Suppressor macrophage (primary cell): ENCODE measurements at regions not wholly inside any gene's neighbourhood (a gene's known extent, or its start where the extent isn't known, plus 50 kb on each side); places are given as distances from the start of the nearest gene placed in this dataset.

Experiments used
- DNase-seq, 4 experiments: peaks; one replicate each; pipeline ENCODE4 v3.0.0-alpha.2; 2020 to 2022

DNA sequence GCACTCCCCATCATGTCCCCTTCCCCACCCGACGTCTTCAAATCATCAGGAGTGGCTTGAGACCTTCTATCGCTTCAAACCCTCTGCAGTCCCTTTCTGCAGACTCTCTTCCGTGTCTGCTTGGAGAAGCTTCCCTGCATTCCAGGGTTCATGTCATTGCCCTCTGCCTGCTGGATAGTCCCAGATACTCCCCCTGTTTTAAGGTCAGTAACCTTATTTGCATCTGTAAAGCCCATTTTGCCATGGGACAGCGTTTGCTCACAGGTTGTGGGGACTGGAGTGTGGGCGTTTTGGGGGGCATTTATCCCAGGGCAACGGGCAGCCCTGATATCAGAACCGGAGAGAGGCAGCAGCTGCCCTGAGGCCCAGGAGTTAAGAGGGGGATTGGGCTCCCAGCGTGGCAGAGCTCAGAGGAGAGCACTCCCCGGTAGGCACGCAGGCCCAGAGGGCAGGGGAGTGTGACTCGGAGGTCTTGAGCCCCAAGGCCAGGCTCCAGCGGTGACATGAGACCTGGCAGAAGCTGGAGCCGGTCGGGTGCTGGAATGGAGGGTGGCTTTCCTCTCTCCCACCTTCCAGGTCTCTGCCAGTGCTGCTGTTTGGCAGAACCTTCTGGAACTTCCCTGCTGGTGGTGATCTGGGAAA lies 73.8 kb downstream of the RTP5 start:
- DNase-seq, result no peak

GRCh38 chr2:241943961-241944575 lies 74.5 kb downstream of the RTP5 start:
- no peak for DNase-seq

DNA sequence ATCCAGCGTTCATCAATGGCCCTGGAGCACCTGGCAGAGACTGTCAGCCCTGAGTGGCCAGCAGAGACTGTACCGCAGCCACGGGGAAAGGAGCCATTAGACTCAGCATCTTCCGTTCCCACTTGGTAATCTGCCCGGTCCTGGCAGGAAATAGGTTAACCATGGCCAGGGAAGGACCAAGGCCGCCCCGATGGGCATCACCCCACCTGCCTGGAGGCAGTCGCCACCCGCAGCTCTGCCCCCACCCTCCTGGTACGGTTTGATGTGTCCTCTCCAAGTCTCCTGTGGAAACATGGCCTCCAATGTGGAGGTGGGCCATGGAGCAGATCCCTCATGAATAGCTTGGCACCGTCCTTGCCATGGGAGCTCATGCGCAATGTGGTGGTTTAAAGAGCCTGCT lies 75.3 kb downstream of the RTP5 start:
- no peak for DNase-seq

DNA sequence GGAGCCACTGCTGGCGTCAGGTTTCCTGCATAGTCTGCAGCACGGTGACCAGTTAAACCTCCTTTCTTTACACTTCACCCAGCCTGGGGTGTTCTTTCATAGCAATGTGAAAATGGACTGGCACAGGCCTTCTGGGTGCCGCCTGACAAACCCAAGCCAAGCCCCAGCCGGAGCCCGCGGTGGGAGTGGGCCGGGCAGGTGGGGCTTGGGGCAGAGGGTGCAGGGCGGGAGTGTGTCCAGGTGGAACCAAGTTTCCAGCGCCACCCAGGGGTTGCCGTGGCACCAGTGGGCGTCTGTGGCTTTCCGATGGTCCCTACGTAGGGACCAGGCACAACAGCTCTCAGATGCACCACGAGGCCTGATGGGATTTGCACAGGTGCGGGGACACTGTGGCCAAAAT lies 75.8 kb downstream of the RTP5 start:
- DNase-seq, result no peak

DNA sequence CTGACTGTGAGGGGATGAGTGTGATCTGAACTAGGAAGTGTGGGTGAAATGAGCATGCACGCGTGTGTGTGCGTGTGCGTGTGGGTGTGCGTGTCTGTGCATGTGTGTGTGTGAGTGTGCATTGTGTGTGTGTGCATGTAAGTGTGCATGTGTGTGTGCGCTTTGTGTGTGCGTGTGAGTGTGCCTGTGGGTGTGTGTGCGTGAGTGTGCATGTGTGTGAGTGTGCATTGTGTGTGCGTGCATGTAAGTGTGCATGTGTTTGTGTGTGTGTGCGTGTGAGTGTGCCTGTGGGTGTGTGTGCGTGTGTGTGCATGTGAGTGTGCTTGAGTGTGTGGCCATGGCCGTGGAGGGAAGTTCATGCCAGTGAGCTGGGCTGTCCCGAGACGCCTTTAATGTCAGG lies 76.3 kb downstream of the RTP5 start:
- no peak for DNase-seq

GRCh38 chr2:241946306-241947003 lies 76.9 kb downstream of the RTP5 start:
- no peak for DNase-seq

GRCh38 chr2:241947004-241947350 lies 77.4 kb downstream of the RTP5 start:
- no peak for DNase-seq

- DNase-seq, result no peak
Measured at GRCh38 chr2:241947401-241947800, 77.9 kb downstream of the RTP5 start.

GRCh38 chr2:241947876-241948275 lies 78.3 kb downstream of the RTP5 start:
- DNase-seq, result no peak

GRCh38 chr2:241948299-241948897 lies 78.9 kb downstream of the RTP5 start:
- DNase-seq, result no peak

DNA sequence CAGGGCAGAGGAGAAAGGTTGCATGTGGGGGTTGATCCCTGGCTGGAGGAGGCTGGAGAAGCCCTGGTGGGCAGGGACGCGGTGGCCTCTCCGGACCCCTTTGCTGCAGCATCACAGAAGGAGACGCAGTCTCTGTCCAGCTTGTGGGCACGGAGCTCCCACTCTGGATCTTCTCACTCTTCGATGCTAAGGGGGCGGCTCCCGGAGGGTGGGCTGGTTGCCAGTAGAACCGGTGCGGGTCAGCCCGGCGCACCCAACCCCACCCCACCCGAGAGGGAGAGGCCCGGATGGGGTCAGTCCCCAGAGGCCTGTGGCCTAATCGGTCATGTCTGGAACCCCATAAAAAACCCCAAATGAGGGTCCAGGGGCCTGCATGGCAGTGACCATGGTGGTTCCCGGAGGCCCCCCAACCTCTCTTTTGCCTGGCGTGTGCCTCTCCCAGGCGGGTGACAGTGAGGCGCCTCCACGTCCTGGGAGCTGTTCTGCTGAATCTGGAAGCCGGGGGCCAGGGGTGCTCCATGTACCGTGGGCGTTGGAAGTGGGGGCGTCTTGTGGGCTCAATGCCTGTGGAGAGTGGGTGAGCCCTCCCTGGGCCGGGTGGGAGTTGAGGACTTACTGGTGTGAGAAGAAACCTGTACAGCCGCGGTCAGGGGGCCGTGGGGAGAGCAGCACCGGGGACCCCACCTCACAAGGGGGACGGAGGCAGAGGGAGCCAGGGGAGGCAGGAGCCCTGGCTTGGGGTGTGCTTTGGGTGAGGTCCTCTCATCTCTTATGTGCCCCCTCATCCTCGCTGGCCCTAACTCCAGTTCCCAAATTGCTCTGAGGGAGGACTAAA lies 79.6 kb downstream of the RTP5 start:
- DNase-seq, result no peak

DNA sequence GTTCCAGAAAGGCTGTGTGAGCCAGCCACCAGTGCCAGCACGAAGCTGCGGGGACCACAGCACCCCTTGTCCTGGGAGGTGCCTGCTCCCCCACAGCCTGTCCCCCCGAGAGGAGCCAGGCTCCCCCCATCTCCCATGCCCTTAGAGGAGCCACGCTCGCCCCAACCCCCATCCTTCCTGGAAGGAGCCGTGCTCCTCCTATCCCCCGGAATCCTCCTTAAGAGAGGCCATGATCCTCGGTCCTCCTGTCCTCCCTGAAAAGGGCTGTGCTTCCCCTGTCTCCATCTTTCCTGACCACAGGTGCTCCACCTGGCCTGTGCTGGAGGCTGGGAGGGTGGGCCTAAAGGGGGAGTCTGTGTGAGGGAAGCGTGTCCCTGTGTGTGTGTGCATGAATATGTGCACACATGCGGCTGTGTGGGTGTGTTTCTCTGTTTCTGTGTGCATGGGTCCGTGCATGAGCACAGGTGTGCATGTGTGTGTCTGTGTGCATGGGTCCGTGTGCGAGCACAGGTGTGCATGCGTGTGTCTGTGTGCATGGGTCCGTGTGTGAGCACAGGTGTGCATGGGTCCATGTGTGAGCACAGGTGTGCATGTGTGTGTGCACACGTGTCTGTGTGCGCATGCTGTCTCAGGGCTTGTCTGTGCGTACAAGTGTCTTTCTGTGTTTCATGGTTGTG lies 80.3 kb downstream of the RTP5 start:
- DNase-seq, result no peak

DNA sequence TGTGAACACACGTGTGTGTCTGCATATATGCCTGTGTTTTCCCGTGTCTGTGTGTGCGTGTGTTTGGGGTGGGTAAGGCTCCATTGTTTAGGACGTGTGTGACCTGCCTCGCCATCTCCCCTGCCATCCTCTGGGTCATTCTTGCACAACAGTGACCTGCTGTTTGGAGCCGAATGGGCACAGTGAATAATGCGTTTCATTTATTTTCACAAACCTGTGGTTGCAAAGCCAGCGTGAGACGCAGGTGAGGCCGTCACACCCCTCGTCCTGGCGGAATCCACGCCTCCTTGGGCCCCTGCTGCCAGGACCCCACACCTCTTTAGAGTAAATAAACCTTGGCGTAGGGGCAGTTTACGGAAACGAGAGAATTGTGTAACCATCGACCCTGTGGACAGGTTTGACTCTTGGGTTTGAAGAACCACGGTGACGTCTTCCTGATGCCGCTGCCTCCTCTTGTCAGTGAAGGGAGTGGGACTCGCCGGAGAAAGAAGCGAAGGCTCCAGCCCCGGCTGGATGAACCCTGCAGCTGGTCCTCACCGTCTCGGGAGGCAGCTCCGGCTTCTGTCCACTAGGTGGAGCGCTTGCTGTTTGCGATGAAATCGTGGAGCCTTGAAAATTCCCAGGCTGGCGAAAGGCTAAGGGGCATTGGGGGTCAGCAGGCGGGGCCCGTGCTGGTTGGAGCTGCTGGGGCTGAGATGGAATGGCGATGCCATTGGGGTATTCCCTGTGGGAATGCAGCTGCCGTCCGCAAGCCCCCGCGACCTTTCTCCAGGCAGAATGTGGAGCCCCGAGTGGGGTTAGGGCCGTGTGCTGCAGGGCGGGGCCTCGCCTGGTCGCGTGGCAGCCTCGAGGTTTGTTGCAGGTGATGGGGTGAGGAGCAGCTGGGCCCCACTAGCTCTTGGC lies 81.1 kb downstream of the RTP5 start:
- DNase-seq, result peak; percentile 75 to 87 (median 83)

- no peak for DNase-seq
Measured at GRCh38 chr2:241951316-241951700, 81.8 kb downstream of the RTP5 start.

GRCh38 chr2:241951920-241952319 lies 82.4 kb downstream of the RTP5 start:
- no peak for DNase-seq

DNA sequence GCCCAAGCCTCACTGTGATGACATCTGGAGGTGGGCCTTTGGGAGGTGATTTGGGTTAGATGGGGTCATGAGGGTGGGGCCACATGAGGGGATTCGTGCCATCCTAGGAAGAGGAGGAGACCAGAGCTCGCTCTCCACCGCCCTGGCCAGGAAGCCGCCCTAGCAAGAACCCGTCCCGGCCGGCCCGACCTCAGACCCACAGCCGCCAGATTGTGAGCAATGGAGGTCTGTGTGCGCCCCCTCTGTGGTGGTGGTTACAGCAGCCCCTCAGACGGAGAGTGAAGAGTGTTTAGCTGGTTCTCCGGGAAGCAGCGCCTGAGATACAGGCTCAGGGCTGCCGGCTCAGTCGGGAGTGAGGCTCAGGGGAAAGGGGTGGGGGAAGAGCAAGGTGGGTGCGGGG lies 83.3 kb downstream of the RTP5 start:
- no peak for DNase-seq

- DNase-seq, result no peak
Measured at GRCh38 chr2:241953324-241953928, 83.9 kb downstream of the RTP5 start.

- no peak for DNase-seq
Measured at GRCh38 chr2:241956521-241957110, 87.1 kb downstream of the RTP5 start.

DNA sequence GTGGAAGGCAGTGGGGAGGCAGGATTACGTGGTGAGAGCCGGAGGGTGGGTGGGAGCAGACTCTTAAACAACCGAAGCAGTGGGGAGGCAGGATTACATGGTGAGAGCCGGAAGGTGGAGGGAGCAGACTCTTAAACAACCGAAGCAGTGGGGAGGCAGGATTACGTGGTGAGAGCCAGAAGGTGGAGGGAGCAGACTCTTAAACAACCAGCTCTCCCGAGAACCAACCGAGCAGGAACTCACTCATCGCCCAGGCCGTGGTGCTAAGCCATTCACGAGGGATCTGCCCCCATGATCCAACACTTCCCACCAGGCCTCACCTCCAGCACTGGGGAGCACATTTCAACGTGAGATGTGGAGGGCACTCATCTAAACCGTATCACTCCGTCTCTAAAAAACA lies 87.7 kb downstream of the RTP5 start:
- DNase-seq, result no peak

- DNase-seq, result peak in 1 of 4 experiments; percentile 18
Measured at GRCh38 chr2:241958818-241959545, 89.5 kb downstream of the RTP5 start.
